ENCODE measurements at regions not wholly inside any gene's neighbourhood (a gene's known extent, or its start where the extent isn't known, plus 50 kb on each side); places are given as distances from the start of the nearest gene placed in this dataset.

- DNase-seq: no peak
- Histone ChIP-seq H3K4me2 (ENCODE audit: low read length, poor library complexity, severe bottlenecking) (no peak overlapping the region), H3K18ac (ENCODE audit: low read depth in 1 of 2, low read length in 2 of 2) (no peak overlapping the region), H2AK5ac (ENCODE audit: low read length, severe bottlenecking) (no peak overlapping the region), H3K4me3 (ENCODE audit: insufficient read depth in 1 of 2, low read depth in 1 of 2, low read length in 2 of 2) (no peak overlapping the region), H3K23ac (ENCODE audit: low read length in 2 of 2) (no peak overlapping the region), H3K27ac (ENCODE audit: low read length, poor library complexity, severe bottlenecking) (no peak overlapping the region), H3K79me1 (replicated peaks; ENCODE audit: low read length, poor library complexity, severe bottlenecking) (no peaks in the 10 kb centered on the region), H2BK5ac (ENCODE audit: low read depth, low read length, poor library complexity, severe bottlenecking) (no peak overlapping the region), H4K8ac (ENCODE audit: low read length) (no peak overlapping the region), H3K4ac (ENCODE audit: low read depth in 1 of 2, low read length in 2 of 2) (no peak overlapping the region), H3K9ac (ENCODE audit: low read length) (no peak overlapping the region), H4K91ac (ENCODE audit: low read length) (no peak overlapping the region), H2BK12ac (ENCODE audit: low read length in 2 of 2) (no peak overlapping the region), H3K27me3 (ENCODE audit: control insufficient read depth in 1 of 2, insufficient read depth in 1 of 2, low read length in 2 of 2) (no peaks in the 10 kb centered on the region), H3K14ac (ENCODE audit: low read length in 2 of 2) (no peak overlapping the region), H2AFZ (ENCODE audit: low read depth, low read length) (no peak overlapping the region), H3K9me3 (ENCODE audit: control insufficient read depth, low read length) (peaks cover 4% of the 10 kb centered on the region), H3K4me1 (ENCODE audit: control insufficient read depth, insufficient read depth, low read depth, low read length) (no peaks in the 10 kb centered on the region), H2BK15ac (ENCODE audit: low read depth, poor library complexity, severe bottlenecking) (no peak overlapping the region), H2BK120ac (ENCODE audit: low read depth, low read length) (no peak overlapping the region), H3K36me3 (ENCODE audit: control insufficient read depth in 1 of 2, insufficient read depth in 2 of 2, low read depth in 1 of 2, low read length in 2 of 2) (no peaks in the 10 kb centered on the region)
These were observed 1259.8 kb upstream of the GJE1 start for GRCh38 chr6:140872885-140873284.

GRCh38 chr6:140871911-140872310 is 1260.8 kb upstream of the GJE1 start:
- no peak overlapping the region for H3K23ac ChIP-seq (ENCODE audit: low read length in 2 of 2)
- no peak overlapping the region for H3K4ac ChIP-seq (ENCODE audit: low read depth in 1 of 2, low read length in 2 of 2)
- no peak overlapping the region for H4K8ac ChIP-seq (ENCODE audit: low read length)
- no peak overlapping the region for H3K4me3 ChIP-seq (ENCODE audit: insufficient read depth in 1 of 2, low read depth in 1 of 2, low read length in 2 of 2)
- no peak overlapping the region for H2BK15ac ChIP-seq (ENCODE audit: low read depth, poor library complexity, severe bottlenecking)
- no peak overlapping the region for H3K9ac ChIP-seq (ENCODE audit: low read length)
- H3K4me2 ChIP-seq (ENCODE audit: low read length, poor library complexity, severe bottlenecking): no peak overlapping the region
- H2BK120ac ChIP-seq (ENCODE audit: low read depth, low read length): no peak overlapping the region
- peaks cover 4% of the 10 kb centered on the region for H3K9me3 ChIP-seq (ENCODE audit: control insufficient read depth, low read length)
- DNase-seq: peak; percentile 28
- no peak overlapping the region for H4K91ac ChIP-seq (ENCODE audit: low read length)
- no peak overlapping the region for H2AFZ ChIP-seq (ENCODE audit: low read depth, low read length)
- H3K14ac ChIP-seq (ENCODE audit: low read length in 2 of 2): no peak overlapping the region
- no peak overlapping the region for H2AK5ac ChIP-seq (ENCODE audit: low read length, severe bottlenecking)
- H3K79me1 ChIP-seq (replicated peaks; ENCODE audit: low read length, poor library complexity, severe bottlenecking): no peaks in the 10 kb centered on the region
- H2BK12ac ChIP-seq (ENCODE audit: low read length in 2 of 2): no peak overlapping the region
- no peak overlapping the region for H3K27ac ChIP-seq (ENCODE audit: low read length, poor library complexity, severe bottlenecking)
- no peaks in the 10 kb centered on the region for H3K4me1 ChIP-seq (ENCODE audit: control insufficient read depth, insufficient read depth, low read depth, low read length)
- H3K27me3 ChIP-seq (ENCODE audit: control insufficient read depth in 1 of 2, insufficient read depth in 1 of 2, low read length in 2 of 2): no peaks in the 10 kb centered on the region
- no peak overlapping the region for H3K18ac ChIP-seq (ENCODE audit: low read depth in 1 of 2, low read length in 2 of 2)
- no peaks in the 10 kb centered on the region for H3K36me3 ChIP-seq (ENCODE audit: control insufficient read depth in 1 of 2, insufficient read depth in 2 of 2, low read depth in 1 of 2, low read length in 2 of 2)
- no peak overlapping the region for H2BK5ac ChIP-seq (ENCODE audit: low read depth, low read length, poor library complexity, severe bottlenecking)

GRCh38 chr6:140867336-140867735 is 1265.4 kb upstream of the GJE1 start:
- Histone ChIP-seq H3K4me1 (ENCODE audit: control insufficient read depth, insufficient read depth, low read depth, low read length) (no peaks in the 10 kb centered on the region), H2BK12ac (ENCODE audit: low read length in 2 of 2) (no peak overlapping the region), H3K4me3 (ENCODE audit: insufficient read depth in 1 of 2, low read depth in 1 of 2, low read length in 2 of 2) (no peak overlapping the region), H4K91ac (ENCODE audit: low read length) (no peak overlapping the region), H2BK5ac (ENCODE audit: low read depth, low read length, poor library complexity, severe bottlenecking) (no peak overlapping the region), H3K36me3 (ENCODE audit: control insufficient read depth in 1 of 2, insufficient read depth in 2 of 2, low read depth in 1 of 2, low read length in 2 of 2) (no peaks in the 10 kb centered on the region), H3K27ac (ENCODE audit: low read length, poor library complexity, severe bottlenecking) (no peak overlapping the region), H3K4me2 (ENCODE audit: low read length, poor library complexity, severe bottlenecking) (no peak overlapping the region), H4K8ac (ENCODE audit: low read length) (no peak overlapping the region), H3K18ac (ENCODE audit: low read depth in 1 of 2, low read length in 2 of 2) (no peak overlapping the region), H3K4ac (ENCODE audit: low read depth in 1 of 2, low read length in 2 of 2) (no peak overlapping the region), H3K9me3 (ENCODE audit: control insufficient read depth, low read length) (no peaks in the 10 kb centered on the region), H3K14ac (ENCODE audit: low read length in 2 of 2) (no peak overlapping the region), H2BK120ac (ENCODE audit: low read depth, low read length) (no peak overlapping the region), H3K23ac (ENCODE audit: low read length in 2 of 2) (no peak overlapping the region), H3K27me3 (ENCODE audit: control insufficient read depth in 1 of 2, insufficient read depth in 1 of 2, low read length in 2 of 2) (no peaks in the 10 kb centered on the region), H3K9ac (ENCODE audit: low read length) (no peak overlapping the region), H3K79me1 (replicated peaks; ENCODE audit: low read length, poor library complexity, severe bottlenecking) (no peaks in the 10 kb centered on the region), H2AK5ac (ENCODE audit: low read length, severe bottlenecking) (no peak overlapping the region), H2BK15ac (ENCODE audit: low read depth, poor library complexity, severe bottlenecking) (no peak overlapping the region), H2AFZ (ENCODE audit: low read depth, low read length) (no peak overlapping the region)
- DNase-seq: no peak

- Histone ChIP-seq H3K4me1 (ENCODE audit: control insufficient read depth, insufficient read depth, low read depth, low read length) (no peaks in the 10 kb centered on the region), H3K36me3 (ENCODE audit: control insufficient read depth in 1 of 2, insufficient read depth in 2 of 2, low read depth in 1 of 2, low read length in 2 of 2) (no peaks in the 10 kb centered on the region), H4K91ac (ENCODE audit: low read length) (no peak overlapping the region), H3K4me2 (ENCODE audit: low read length, poor library complexity, severe bottlenecking) (no peak overlapping the region), H3K23ac (ENCODE audit: low read length in 2 of 2) (no peak overlapping the region), H2AK5ac (ENCODE audit: low read length, severe bottlenecking) (no peak overlapping the region), H2BK5ac (ENCODE audit: low read depth, low read length, poor library complexity, severe bottlenecking) (no peak overlapping the region), H2BK15ac (ENCODE audit: low read depth, poor library complexity, severe bottlenecking) (no peak overlapping the region), H3K27ac (ENCODE audit: low read length, poor library complexity, severe bottlenecking) (no peak overlapping the region), H3K14ac (ENCODE audit: low read length in 2 of 2) (peak overlapping the region in 1 of 2 experiments; percentile 28), H2AFZ (ENCODE audit: low read depth, low read length) (no peak overlapping the region), H3K4ac (ENCODE audit: low read depth in 1 of 2, low read length in 2 of 2) (peak overlapping the region in 1 of 2 experiments; percentile 94), H3K79me1 (replicated peaks; ENCODE audit: low read length, poor library complexity, severe bottlenecking) (no peaks in the 10 kb centered on the region), H2BK12ac (ENCODE audit: low read length in 2 of 2) (peak overlapping the region; percentile 85 to 98), H3K9me3 (ENCODE audit: control insufficient read depth, low read length) (no peaks in the 10 kb centered on the region), H2BK120ac (ENCODE audit: low read depth, low read length) (peak overlapping the region; percentile 29), H3K18ac (ENCODE audit: low read depth in 1 of 2, low read length in 2 of 2) (peak overlapping the region; percentile 7 to 67), H3K27me3 (ENCODE audit: control insufficient read depth in 1 of 2, insufficient read depth in 1 of 2, low read length in 2 of 2) (no peaks in the 10 kb centered on the region), H3K4me3 (ENCODE audit: insufficient read depth in 1 of 2, low read depth in 1 of 2, low read length in 2 of 2) (no peak overlapping the region), H4K8ac (ENCODE audit: low read length) (no peak overlapping the region), H3K9ac (ENCODE audit: low read length) (peak overlapping the region; percentile 1)
- 42% methylated on average over 9 of the region's 10 CpGs for WGBS
- peak; percentile 50 for DNase-seq
These were observed 1274.2 kb upstream of the GJE1 start for GRCh38 chr6:140858381-140858971.
